ENCODE measurements at regions not wholly inside any gene's neighbourhood (a gene's known extent, or its start where the extent isn't known, plus 50 kb on each side); places are given as distances from the start of the nearest gene placed in this dataset.

- no peak for TF ChIP-seq POLR2A (IDR thresholded peaks at IDR 0.05)
- TF ChIP-seq CTCF (IDR thresholded peaks at IDR 0.05), result no peak
Measured at GRCh38 chr11:112616327-112617097, 344.7 kb upstream of the NCAM1 start.

All from ovary (tissue), 3 donors.